ENCODE measurements at regions not wholly inside any gene's neighbourhood (a gene's known extent, or its start where the extent isn't known, plus 50 kb on each side); places are given as distances from the start of the nearest gene placed in this dataset.
"Not testable (repeated sequence)": the region's sequence is repeated elsewhere in the genome, so short reads cannot be mapped to it uniquely, and the experiment has no call there.

DNA sequence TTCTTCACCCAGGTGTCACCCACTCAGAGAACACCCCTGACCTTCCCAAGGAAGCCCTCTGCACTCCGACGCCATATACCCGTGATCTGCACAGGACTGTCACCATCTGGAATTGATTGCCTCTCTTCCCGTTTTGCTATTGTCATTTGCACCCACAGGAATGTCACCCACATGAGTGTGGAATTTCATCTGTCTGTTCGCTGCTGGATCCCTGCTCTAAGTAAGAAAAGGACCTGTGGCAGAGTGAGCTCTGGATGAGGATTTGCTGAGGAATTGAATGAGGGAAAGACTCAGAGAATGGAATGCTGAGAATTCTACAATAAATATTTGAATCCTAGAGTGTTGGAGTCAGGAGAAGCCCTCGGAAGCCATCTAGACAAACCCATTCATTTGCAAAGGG lies 233.6 kb upstream of the SULF2 start:
- TF ChIP-seq MYC (IDR thresholded peaks at IDR 0.05; ENCODE audit: low read depth, low read length); POLR2A (IDR thresholded peaks at IDR 0.05; ENCODE audit: extremely low read depth, insufficient read length): not testable (repeated sequence)
- TF ChIP-seq, protein P1, sequence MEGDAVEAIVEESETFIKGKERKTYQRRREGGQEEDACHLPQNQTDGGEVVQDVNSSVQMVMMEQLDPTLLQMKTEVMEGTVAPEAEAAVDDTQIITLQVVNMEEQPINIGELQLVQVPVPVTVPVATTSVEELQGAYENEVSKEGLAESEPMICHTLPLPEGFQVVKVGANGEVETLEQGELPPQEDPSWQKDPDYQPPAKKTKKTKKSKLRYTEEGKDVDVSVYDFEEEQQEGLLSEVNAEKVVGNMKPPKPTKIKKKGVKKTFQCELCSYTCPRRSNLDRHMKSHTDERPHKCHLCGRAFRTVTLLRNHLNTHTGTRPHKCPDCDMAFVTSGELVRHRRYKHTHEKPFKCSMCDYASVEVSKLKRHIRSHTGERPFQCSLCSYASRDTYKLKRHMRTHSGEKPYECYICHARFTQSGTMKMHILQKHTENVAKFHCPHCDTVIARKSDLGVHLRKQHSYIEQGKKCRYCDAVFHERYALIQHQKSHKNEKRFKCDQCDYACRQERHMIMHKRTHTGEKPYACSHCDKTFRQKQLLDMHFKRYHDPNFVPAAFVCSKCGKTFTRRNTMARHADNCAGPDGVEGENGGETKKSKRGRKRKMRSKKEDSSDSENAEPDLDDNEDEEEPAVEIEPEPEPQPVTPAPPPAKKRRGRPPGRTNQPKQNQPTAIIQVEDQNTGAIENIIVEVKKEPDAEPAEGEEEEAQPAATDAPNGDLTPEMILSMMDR (IDR thresholded peaks at IDR 0.05; ENCODE audit: low read depth, low read length), result not testable (repeated sequence)
- TF ChIP-seq, protein P2, sequence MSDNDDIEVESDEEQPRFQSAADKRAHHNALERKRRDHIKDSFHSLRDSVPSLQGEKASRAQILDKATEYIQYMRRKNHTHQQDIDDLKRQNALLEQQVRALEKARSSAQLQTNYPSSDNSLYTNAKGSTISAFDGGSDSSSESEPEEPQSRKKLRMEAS (IDR thresholded peaks at IDR 0.05; ENCODE audit: low read depth, low read length), result not testable (repeated sequence)
